HFFc6 (cell line): ENCODE measurements at regions not wholly inside any gene's neighbourhood (a gene's known extent, or its start where the extent isn't known, plus 50 kb on each side); places are given as distances from the start of the nearest gene placed in this dataset.

Source experiments
- DNase-seq: peaks from one replicate; pipeline ENCODE4 v3.0.0-alpha.2; 2018
- H3K27ac Mint-ChIP-seq: 2 replicates; pipeline ENCODE4 v1.8.0; 2020; ENCODE audit warnings: mild to moderate bottlenecking, mixed read lengths
- H3K27me3 Mint-ChIP-seq: 2 replicates; pipeline ENCODE4 v1.8.0; 2021; ENCODE audit warnings: mild to moderate bottlenecking, moderate library complexity, mixed read lengths; ENCODE audit not compliant: insufficient read depth
- H3K36me3 Mint-ChIP-seq: 2 replicates; pipeline ENCODE4 v1.8.0; 2021; ENCODE audit warnings: low read depth, mixed read lengths
- H3K4me1 Mint-ChIP-seq: 2 replicates; pipeline ENCODE4 v1.8.0; 2020; ENCODE audit warnings: low read depth, mixed read lengths
- H3K4me3 Mint-ChIP-seq: 2 replicates; pipeline ENCODE4 v1.8.0; 2020; ENCODE audit warnings: mild to moderate bottlenecking, moderate library complexity, mixed read lengths
- H3K9me3 Mint-ChIP-seq: 2 replicates; pipeline ENCODE4 v1.8.0; 2020; ENCODE audit warnings: mild to moderate bottlenecking, mixed read lengths
- TF ChIP-seq, protein P1 (sequence below): fragments of 200-600 bp; sonication (generic); IDR thresholded peaks from 2 replicates; pipeline ENCODE4 v1.5.0; 2021; ENCODE audit warnings: antibody characterized with exemption, mild to moderate bottlenecking

DNA sequence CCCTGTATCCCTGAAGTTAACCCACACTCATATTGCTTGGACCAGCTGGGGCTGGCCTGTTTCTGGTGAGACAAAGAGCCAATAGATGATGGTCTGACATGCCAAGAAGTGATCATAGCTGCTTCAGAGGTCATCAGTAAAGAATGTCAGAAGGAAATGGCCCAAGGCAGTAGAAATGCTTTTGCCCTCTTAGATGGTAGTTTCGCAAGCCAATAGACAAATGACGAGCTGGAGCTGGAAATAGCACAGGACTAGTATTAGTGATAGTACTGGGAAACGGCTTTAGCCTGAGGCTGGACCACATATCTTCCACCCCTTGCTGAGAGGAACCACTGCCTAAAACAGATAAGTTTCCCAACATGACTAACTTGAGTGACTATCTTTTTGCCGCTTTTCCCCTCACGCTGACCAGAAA, 176.1 kb upstream of the THBS1 start:
- TF ChIP-seq, protein P1, sequence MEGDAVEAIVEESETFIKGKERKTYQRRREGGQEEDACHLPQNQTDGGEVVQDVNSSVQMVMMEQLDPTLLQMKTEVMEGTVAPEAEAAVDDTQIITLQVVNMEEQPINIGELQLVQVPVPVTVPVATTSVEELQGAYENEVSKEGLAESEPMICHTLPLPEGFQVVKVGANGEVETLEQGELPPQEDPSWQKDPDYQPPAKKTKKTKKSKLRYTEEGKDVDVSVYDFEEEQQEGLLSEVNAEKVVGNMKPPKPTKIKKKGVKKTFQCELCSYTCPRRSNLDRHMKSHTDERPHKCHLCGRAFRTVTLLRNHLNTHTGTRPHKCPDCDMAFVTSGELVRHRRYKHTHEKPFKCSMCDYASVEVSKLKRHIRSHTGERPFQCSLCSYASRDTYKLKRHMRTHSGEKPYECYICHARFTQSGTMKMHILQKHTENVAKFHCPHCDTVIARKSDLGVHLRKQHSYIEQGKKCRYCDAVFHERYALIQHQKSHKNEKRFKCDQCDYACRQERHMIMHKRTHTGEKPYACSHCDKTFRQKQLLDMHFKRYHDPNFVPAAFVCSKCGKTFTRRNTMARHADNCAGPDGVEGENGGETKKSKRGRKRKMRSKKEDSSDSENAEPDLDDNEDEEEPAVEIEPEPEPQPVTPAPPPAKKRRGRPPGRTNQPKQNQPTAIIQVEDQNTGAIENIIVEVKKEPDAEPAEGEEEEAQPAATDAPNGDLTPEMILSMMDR: no peak
- H3K9me3 Mint-ChIP-seq: no peaks in the 10 kb centered on the region
- peak; percentile 99 for DNase-seq
- peaks cover 6% of the 10 kb centered on the region for H3K36me3 Mint-ChIP-seq
- peaks cover 87% of the 10 kb centered on the region for H3K4me1 Mint-ChIP-seq
- H3K27ac Mint-ChIP-seq: peak overlapping the region; percentile 96
- H3K4me3 Mint-ChIP-seq: peak overlapping the region; percentile 63
- H3K27me3 Mint-ChIP-seq: no peaks in the 10 kb centered on the region

- DNase-seq: no peak
- TF ChIP-seq, protein P1: no peak
- Mint-ChIP-seq H3K9me3 (no peaks in the 10 kb centered on the region), H3K36me3 (peaks cover 9% of the 10 kb centered on the region; the same call in 1 of the 2 replicates), H3K27me3 (no peaks in the 10 kb centered on the region), H3K27ac (peak overlapping the region; percentile 89), H3K4me3 (no peak overlapping the region; the same call in 1 of the 2 replicates), H3K4me1 (peaks cover 87% of the 10 kb centered on the region)
Observed at GRCh38 chr15:39406485-39406884, 174.4 kb upstream of the THBS1 start.

GRCh38 chr15:39407116-39407515, 173.8 kb upstream of the THBS1 start:
- DNase-seq: peak; percentile 68
- H3K9me3 Mint-ChIP-seq: no peaks in the 10 kb centered on the region
- H3K4me3 Mint-ChIP-seq: peak overlapping the region; percentile 27; the same call in 1 of the 2 replicates
- TF ChIP-seq, protein P1: no peak
- peak overlapping the region; percentile 89 for H3K27ac Mint-ChIP-seq
- peaks cover 91% of the 10 kb centered on the region for H3K4me1 Mint-ChIP-seq
- peaks cover 9% of the 10 kb centered on the region; the same call in 1 of the 2 replicates for H3K36me3 Mint-ChIP-seq
- no peaks in the 10 kb centered on the region for H3K27me3 Mint-ChIP-seq

DNA sequence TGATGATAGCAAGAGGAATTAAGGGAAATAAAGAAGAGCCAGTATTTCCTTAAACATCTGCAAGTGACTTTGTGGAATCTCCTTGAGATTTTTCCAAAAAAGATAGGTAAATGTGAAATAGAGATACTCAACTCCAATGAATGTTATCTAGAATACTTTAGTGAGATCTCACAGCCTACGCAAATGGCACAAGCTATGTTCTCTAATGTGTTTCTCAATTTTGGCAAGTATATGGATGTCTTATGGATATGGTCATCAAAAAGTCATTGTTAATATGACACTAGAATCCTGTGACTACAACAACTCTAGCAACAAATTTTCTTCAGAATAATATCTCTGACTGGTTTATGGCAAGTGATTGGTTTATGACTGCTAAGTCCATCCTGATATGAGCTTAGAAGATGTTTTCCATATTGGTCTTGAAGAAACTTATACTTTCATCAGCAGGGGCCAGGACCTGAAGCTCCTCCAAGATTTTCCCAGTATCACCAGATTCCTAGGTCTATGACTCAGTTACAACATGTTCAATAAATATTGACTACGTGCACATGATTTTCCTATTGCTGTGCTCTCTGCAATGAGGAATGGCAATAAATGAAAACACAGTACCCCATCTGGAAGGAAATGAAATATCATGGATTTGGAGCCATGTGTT, 170.9 kb upstream of the THBS1 start:
- Mint-ChIP-seq H3K36me3 (peaks cover 10% of the 10 kb centered on the region), H3K4me3 (no peak overlapping the region), H3K9me3 (peaks cover 4% of the 10 kb centered on the region), H3K27me3 (no peaks in the 10 kb centered on the region), H3K27ac (peak overlapping the region; percentile 35; the same call in 1 of the 2 replicates), H3K4me1 (peaks cover 90% of the 10 kb centered on the region)
- TF ChIP-seq, protein P1: no peak
- DNase-seq: no peak

- H3K27ac Mint-ChIP-seq: peak overlapping the region; percentile 30; the same call in 1 of the 2 replicates
- no peak for DNase-seq
Observed at GRCh38 chr15:39411102-39411989, 169.5 kb upstream of the THBS1 start.

More at GRCh38 chr15:39411102-39411989, 169.5 kb upstream of the THBS1 start:
- TF ChIP-seq, protein P1: no peak
- no peaks in the 10 kb centered on the region for H3K27me3 Mint-ChIP-seq
- H3K4me3 Mint-ChIP-seq: no peak overlapping the region
- H3K4me1 Mint-ChIP-seq: peaks cover 77% of the 10 kb centered on the region
- H3K36me3 Mint-ChIP-seq: peaks cover 13% of the 10 kb centered on the region
- peaks cover 11% of the 10 kb centered on the region for H3K9me3 Mint-ChIP-seq
